ENCODE measurements at regions not wholly inside any gene's neighbourhood (a gene's known extent, or its start where the extent isn't known, plus 50 kb on each side); places are given as distances from the start of the nearest gene placed in this dataset.

DNA sequence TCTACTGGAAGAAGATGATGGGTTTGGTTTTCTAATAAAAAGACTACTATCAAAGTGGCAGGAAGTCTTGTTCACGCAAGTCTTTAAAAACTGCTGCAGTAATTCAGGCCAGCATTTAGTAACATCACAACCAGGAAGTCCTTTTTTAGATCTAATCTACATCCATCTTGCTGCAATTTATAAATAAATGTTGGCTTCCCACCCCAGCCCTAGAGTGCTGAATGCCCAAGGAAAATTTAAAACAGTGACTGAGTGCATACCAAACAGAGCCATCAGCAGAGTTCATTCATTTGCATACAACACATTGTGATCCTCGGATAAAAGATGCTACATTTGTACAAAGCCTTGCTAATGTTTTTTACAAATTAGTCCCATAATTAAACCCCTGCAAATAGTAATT is 72.1 kb downstream of the PHLDA1 start:
- no peak for TF ChIP-seq POLR2AphosphoS5 (IDR thresholded peaks at IDR 0.05; ENCODE audit: low read depth, low read length)
- TF ChIP-seq SIN3A (IDR thresholded peaks at IDR 0.05; ENCODE audit: borderline replicate concordance, insufficient read depth, low read length) = no peak
- TF ChIP-seq TAF1 (IDR thresholded peaks at IDR 0.05; ENCODE audit: borderline replicate concordance, insufficient read depth, low read length) = no peak

Data from PFSK-1 (cell line).